Heart left ventricle (tissue), 16 donors: ENCODE measurements at regions not wholly inside any gene's neighbourhood (a gene's known extent, or its start where the extent isn't known, plus 50 kb on each side); places are given as distances from the start of the nearest gene placed in this dataset.

Experiments used
- ATAC-seq, 4 donors: fragments of 200-7000 bp; cut with Tn5 transposase; one replicate each; pipeline ENCODE4 v1.9.1; 2020 to 2022; ENCODE audit warnings: moderate library complexity in 4 of 4, mild to moderate bottlenecking in 3 of 4, moderate number of reproducible peaks in 1 of 4
- DNase-seq, 5 donors: peaks; one replicate each; pipeline ENCODE4 v3.0.0-alpha.2; 2020
- H3K27ac ChIP-seq, 12 donors: fragments of 200-600 bp; sonication (generic) in 4 of 12; one replicate each; pipeline versions ENCODE4 v1.5.0 to v1.8.0; 2016 to 2022; ENCODE audit warnings: mild to moderate bottlenecking in 2 of 12
- H3K27me3 ChIP-seq, 9 donors: fragments of 200-600 bp; sonication (generic) in 2 of 9; one replicate each; pipeline versions ENCODE4 v1.5.1 to v1.8.0; 2016 to 2022; ENCODE audit warnings: mild to moderate bottlenecking in 3 of 9
- H3K36me3 ChIP-seq, 9 donors: fragments of 200-600 bp; sonication (generic) in 2 of 9; one replicate each; pipeline versions ENCODE4 v1.5.0 to v1.8.0; 2018 to 2022; ENCODE audit warnings: mild to moderate bottlenecking in 2 of 9
- H3K4me1 ChIP-seq, 12 donors: fragments of 200-600 bp; sonication (generic) in 4 of 12; one replicate each; pipeline versions ENCODE4 v1.5.0 to v1.8.0; 2016 to 2022; ENCODE audit warnings: mild to moderate bottlenecking in 3 of 12
- H3K4me3 ChIP-seq, 12 donors: fragments of 200-600 bp; sonication (generic) in 4 of 12; one replicate each; pipeline versions ENCODE4 v1.5.0 to v1.8.0; 2017 to 2022; ENCODE audit warnings: mild to moderate bottlenecking in 9 of 12, moderate library complexity in 4 of 12
- H3K9me3 ChIP-seq, 12 donors: fragments of 200-600 bp; sonication (generic) in 4 of 12; one replicate each; pipeline versions ENCODE4 v1.5.0 to v1.8.0; 2016 to 2022; ENCODE audit warnings: mild to moderate bottlenecking in 1 of 12
- POLR2A ChIP-seq, 2 donors: fragments of 450-650 bp; IDR thresholded peaks; one replicate each; pipeline ENCODE4 v1.6.1; 2017; ENCODE audit warnings: antibody characterized with exemption in 2 of 2, mild to moderate bottlenecking in 2 of 2, moderate library complexity in 2 of 2
- WGBS, 4 donors: extraction: QIAGEN DNeasy Blood & Tissue Kit in 2 of 4; methylation state at CpG; one replicate each; pipeline versions ENCODE4 v1.1.5 to v1.1.7; 2013 to 2018; 5-methylcytosine and 5-hydroxymethylcytosine counted together
- intact Hi-C, 10 donors: fragments of 100-400 bp; cut with DNase I; formaldehyde crosslinking; loops; one replicate each; pipeline versions ENCODE4 v1.11.1 to v1.14.2; 2022
- TF ChIP-seq, protein P1 (sequence below), 12 donors: fragments of 200-600 bp; sonication (generic) in 4 of 12; IDR thresholded peaks; one replicate each; pipeline versions ENCODE4 v1.5.0 to v1.8.0; 2018 to 2022; ENCODE audit warnings: antibody characterized with exemption in 12 of 12, mild to moderate bottlenecking in 5 of 12
- donor health status: ischemic (EF 13 %, LVEDD 7.1; RV severe dilation, severe dysfunction).
- donor health status: healthy with polysubstance abuse.
- donor health status: DM: no; HTN: yes; CAD: no.
- donor health status: DM: no; HTN: no; CAD: no.
- donor health status: ischemic (EF 25% LVEDD 6.9; RV normal size, moderate dysfunction).
- donor health status: ischemic (EF 25% LVEDD 5.7; RV mildly dilated, moderate dysfunction).
- donor health status: healthy.
- donor health status: DM: yes; HTN: yes; CAD: no.
- donor health status: ischemic (EF 35%, LVEDD 5.7; RV mildly dilated, moderate dysfunction).
- donor health status: nonischemic (EF 11% LVEDD 7.7; RV severe dilation, severe dysfunction).
- donor health status: DM: yes; HTN: yes; CAD: no.
- donor health status: PGD.
- donor health status: ischemic (EF 29% LVEDD 5.4; RV normal size, mild dysfunction).
- donor health status: nonischemic (EF 23%, LVEDD 6.1; RV moderate dilation, normal function).

DNA sequence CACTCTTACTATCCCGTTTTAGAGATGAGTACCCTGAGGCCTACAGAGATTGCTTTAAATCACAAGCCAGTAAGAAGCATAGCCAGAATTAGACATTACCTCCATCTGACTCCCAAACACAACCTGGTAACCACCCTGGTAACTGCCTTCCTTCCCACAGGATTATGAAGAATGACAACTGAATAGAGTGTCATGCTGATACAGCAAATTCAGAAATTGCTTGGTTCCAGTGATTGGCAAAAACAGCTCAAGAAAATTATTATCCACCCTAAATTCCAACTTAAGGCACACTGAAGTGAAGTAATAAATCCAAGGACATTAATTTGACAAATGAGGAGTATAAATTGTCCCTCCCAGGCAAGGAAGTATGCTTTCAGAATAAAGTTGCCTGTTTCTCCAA, 195.8 kb upstream of the RBMS1 start:
- no peak for ATAC-seq
- TF ChIP-seq POLR2A (IDR thresholded peaks at IDR 0.05) = no peak
- TF ChIP-seq, protein P1, sequence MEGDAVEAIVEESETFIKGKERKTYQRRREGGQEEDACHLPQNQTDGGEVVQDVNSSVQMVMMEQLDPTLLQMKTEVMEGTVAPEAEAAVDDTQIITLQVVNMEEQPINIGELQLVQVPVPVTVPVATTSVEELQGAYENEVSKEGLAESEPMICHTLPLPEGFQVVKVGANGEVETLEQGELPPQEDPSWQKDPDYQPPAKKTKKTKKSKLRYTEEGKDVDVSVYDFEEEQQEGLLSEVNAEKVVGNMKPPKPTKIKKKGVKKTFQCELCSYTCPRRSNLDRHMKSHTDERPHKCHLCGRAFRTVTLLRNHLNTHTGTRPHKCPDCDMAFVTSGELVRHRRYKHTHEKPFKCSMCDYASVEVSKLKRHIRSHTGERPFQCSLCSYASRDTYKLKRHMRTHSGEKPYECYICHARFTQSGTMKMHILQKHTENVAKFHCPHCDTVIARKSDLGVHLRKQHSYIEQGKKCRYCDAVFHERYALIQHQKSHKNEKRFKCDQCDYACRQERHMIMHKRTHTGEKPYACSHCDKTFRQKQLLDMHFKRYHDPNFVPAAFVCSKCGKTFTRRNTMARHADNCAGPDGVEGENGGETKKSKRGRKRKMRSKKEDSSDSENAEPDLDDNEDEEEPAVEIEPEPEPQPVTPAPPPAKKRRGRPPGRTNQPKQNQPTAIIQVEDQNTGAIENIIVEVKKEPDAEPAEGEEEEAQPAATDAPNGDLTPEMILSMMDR (IDR thresholded peaks at IDR 0.05) = no peak
- H3K4me1 ChIP-seq = no peaks in the 10 kb centered on the region
- H3K9me3 ChIP-seq = no peaks in the 10 kb centered on the region
- intact Hi-C loops = no loop called here
- H3K4me3 ChIP-seq = no peak overlapping the region
- no peaks in the 10 kb centered on the region for H3K27me3 ChIP-seq
- H3K27ac ChIP-seq = no peak overlapping the region
- no peaks in the 10 kb centered on the region for H3K36me3 ChIP-seq
- no peak for DNase-seq
- 90 to 100% (median 91%) methylated on average over 1 of the region's 1 CpG for WGBS, 4 donors

DNA sequence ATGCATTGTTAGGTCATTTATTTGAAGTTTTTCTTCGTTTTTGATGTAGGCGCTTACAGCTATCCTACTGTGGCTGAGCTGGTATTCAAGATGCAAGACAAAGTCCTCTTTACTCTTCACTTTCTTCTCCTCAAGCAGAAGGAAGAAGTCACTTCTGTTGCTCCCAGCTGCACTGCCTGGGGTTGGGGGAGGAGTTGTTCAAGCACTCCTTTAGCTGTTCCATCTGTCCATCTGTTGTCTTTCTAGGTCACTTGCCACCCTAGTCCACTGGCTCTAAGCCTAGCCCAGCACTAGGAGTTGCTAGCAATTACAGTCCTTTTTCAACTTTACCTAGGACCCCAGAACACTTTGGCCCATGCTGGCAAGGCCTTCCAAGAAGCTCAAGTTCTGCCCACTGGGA, 200.6 kb upstream of the RBMS1 start:
- Histone ChIP-seq H3K36me3 (no peaks in the 10 kb centered on the region), H3K27ac (no peak overlapping the region), H3K9me3 (no peaks in the 10 kb centered on the region), H3K4me3 (no peak overlapping the region), H3K4me1 (peaks cover 0 to 9% (median 2%) of the 10 kb centered on the region in 12 donors), H3K27me3 (no peaks in the 10 kb centered on the region)
- DNase-seq (no peak), ATAC-seq (no peak)
- intact Hi-C loops = no loop called here
- TF ChIP-seq, protein P1 (IDR thresholded peaks at IDR 0.05) = no peak
- no peak for TF ChIP-seq POLR2A (IDR thresholded peaks at IDR 0.05)
- WGBS, 4 donors = 92 to 98% (median 93%) methylated on average over 2 of the region's 2 CpGs

DNA sequence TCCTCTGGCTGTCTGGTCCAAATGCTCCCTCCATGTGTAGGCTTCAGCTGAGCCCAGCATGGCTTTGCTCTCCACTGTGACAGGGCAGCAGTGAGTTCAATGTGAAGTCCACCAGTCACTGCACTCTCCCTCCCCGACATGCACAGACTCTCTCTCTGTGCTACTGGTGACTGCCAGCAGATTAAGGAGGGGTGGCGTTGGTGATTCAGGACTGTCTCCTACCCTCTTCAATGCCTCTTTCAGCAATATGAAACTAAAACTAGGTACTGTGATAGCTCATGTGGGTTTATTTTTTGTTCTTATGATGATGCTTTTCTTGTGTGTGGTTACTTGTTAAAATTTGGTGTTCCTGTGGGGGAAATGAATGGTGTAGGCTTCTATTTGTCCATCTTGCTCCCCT, 201.0 kb upstream of the RBMS1 start:
- TF ChIP-seq POLR2A (IDR thresholded peaks at IDR 0.05) = no peak
- TF ChIP-seq, protein P1 (IDR thresholded peaks at IDR 0.05) = no peak
- no peaks in the 10 kb centered on the region for H3K27me3 ChIP-seq

DNA sequence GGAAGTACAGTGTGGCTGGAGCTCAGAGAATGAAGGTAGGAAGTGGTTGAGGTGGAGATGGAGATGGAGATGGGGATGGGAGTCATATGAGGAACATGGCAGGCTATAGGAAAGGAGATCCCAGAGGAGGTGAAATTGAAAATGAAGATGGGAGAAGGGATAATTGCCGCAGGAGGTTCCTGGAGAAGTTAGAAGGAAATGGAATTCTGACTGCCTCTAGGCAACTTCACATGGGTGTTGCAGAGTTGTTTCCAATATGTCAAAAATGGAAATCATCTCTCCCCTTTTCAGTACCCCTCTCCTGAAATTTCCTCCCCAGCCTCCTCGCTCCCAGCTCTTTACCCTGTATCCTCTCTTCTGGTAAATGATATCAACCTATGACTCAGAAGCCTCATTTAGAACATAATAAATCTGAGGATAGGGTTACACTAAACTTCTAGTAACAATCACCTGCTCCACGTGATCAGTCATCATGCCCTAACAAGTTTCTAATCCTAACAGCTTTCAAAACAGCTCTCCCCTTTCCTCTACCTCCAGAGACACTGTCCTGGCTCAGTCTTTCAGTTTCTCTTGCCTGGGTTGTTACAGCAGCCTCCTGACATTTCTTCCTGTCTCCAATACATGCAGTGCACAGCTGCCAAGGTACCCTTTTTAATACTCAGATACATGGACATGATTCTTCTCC, 201.9 kb upstream of the RBMS1 start:
- H3K9me3 ChIP-seq = no peaks in the 10 kb centered on the region
- ATAC-seq = peak in 2 of 4 donors; percentile 42 to 57
- H3K36me3 ChIP-seq = no peaks in the 10 kb centered on the region
- WGBS, 4 donors = 62 to 76% (median 74%) methylated on average over 3 of the region's 3 CpGs
- H3K4me3 ChIP-seq = no peak overlapping the region
- no peak overlapping the region for H3K27ac ChIP-seq
- H3K4me1 ChIP-seq = peaks cover 0 to 9% (median 2%) of the 10 kb centered on the region in 12 donors
- no peak for DNase-seq
- H3K27me3 ChIP-seq = no peaks in the 10 kb centered on the region
- intact Hi-C loops = no loop called here
- TF ChIP-seq, protein P1 (IDR thresholded peaks at IDR 0.05) = no peak
- no peak for TF ChIP-seq POLR2A (IDR thresholded peaks at IDR 0.05)

More for the DNA sequence above, 201.0 kb upstream of the RBMS1 start:
- H3K36me3 ChIP-seq = no peaks in the 10 kb centered on the region
- ATAC-seq (peak in 2 of 4 donors; percentile 41 to 45), DNase-seq (no peak)
- intact Hi-C loops = no loop called here
- H3K4me3 ChIP-seq = no peak overlapping the region
- H3K4me1 ChIP-seq = peaks cover 0 to 9% (median 2%) of the 10 kb centered on the region in 12 donors
- no peak overlapping the region for H3K27ac ChIP-seq
- WGBS, 4 donors = 40 to 85% (median 48%) methylated on average over 1 to 2 of the region's 2 CpGs
- no peaks in the 10 kb centered on the region for H3K9me3 ChIP-seq
